Esophagus muscularis mucosa (tissue), 4 donors: ENCODE measurements at regions not wholly inside any gene's neighbourhood (a gene's known extent, or its start where the extent isn't known, plus 50 kb on each side); places are given as distances from the start of the nearest gene placed in this dataset.

ENCODE experiments used
- DNase-seq: peaks from one replicate; pipeline ENCODE4 v3.0.0-alpha.2; 2017; ENCODE audit errors: extremely low spot score
- H3K27ac ChIP-seq, 4 donors: fragments of 200-600 bp; sonication (generic); replicated peaks in 1 of 4; 1 replicate in 3 of 4; 2 replicates in 1 of 4; pipeline ENCODE4 v1.5.1; 2016 to 2019; ENCODE audit warnings: mild to moderate bottlenecking in 1 of 4
- H3K27me3 ChIP-seq, 4 donors: fragments of 200-600 bp; sonication (generic); one replicate each; pipeline versions ENCODE4 v1.5.1 to v1.6.0; 2016 to 2019
- H3K36me3 ChIP-seq, 4 donors: fragments of 200-600 bp; sonication (generic); one replicate each; pipeline ENCODE4 v1.5.1; 2016 to 2019
- H3K4me1 ChIP-seq, 4 donors: fragments of 200-600 bp; sonication (generic); one replicate each; pipeline ENCODE4 v1.5.1; 2016 to 2019
- H3K4me3 ChIP-seq, 4 donors: fragments of 200-600 bp; sonication (generic); 1 replicate in 2 of 4; 2 replicates in 2 of 4; pipeline ENCODE4 v1.5.1; 2016 to 2019; ENCODE audit warnings: mild to moderate bottlenecking in 4 of 4, moderate library complexity in 1 of 4
- H3K9me3 ChIP-seq, 4 donors: fragments of 200-600 bp; sonication (generic); 1 replicate in 3 of 4; 2 replicates in 1 of 4; pipeline ENCODE4 v1.5.1; 2016 to 2019
- CTCF ChIP-seq, 3 experiments: fragments of 200-600 bp in 2 of 3; fragments of 450-650 bp in 1 of 3; sonication (generic) in 2 of 3; IDR thresholded peaks; one replicate each; pipeline ENCODE4 v1.5.1; 2017 to 2019; ENCODE audit warnings: antibody characterized with exemption in 3 of 3, mild to moderate bottlenecking in 2 of 3, moderate library complexity in 1 of 3
- EP300 ChIP-seq: sonication (generic); formaldehyde crosslinking; IDR thresholded peaks from one replicate; pipeline ENCODE4 v1.6.1; 2017; ENCODE audit warnings: antibody characterized with exemption
- POLR2A ChIP-seq: fragments of 450-650 bp; IDR thresholded peaks from one replicate; pipeline ENCODE4 v1.6.1; 2017; ENCODE audit warnings: antibody characterized with exemption, moderate library complexity, mild to moderate bottlenecking, low read depth
- POLR2AphosphoS5 ChIP-seq, 2 donors: sonication (generic); formaldehyde crosslinking; IDR thresholded peaks; one replicate each; pipeline ENCODE4 v1.6.1; 2017; ENCODE audit warnings: antibody characterized with exemption in 2 of 2
- WGBS: methylation state at CpG from one replicate; pipeline ENCODE4 v1.1.5; 2018; 5-methylcytosine and 5-hydroxymethylcytosine counted together
- intact Hi-C: fragments of 100-400 bp; cut with DNase I; formaldehyde crosslinking; loops from one replicate; pipeline ENCODE4 v1.15.1; 2023

- Histone ChIP-seq H3K36me3 (no peaks in the 10 kb centered on the region), H3K27me3 (no peaks in the 10 kb centered on the region), H3K4me1 (no peaks in the 10 kb centered on the region), H3K27ac (no peak overlapping the region), H3K4me3 (no peak overlapping the region), H3K9me3 (no peaks in the 10 kb centered on the region)
- DNase-seq = no peak
- TF ChIP-seq CTCF (IDR thresholded peaks at IDR 0.05) (no peak), EP300 (no peak), POLR2AphosphoS5 (IDR thresholded peaks at IDR 0.05) (no peak), POLR2A (no peak)
- intact Hi-C loops = no loop called here
Measured at GRCh38 chr2:57567245-57567644, 479.4 kb upstream of the VRK2 start.

GRCh38 chr2:57569396-57569795, 477.2 kb upstream of the VRK2 start:
- H3K4me3 ChIP-seq = no peak overlapping the region
- H3K9me3 ChIP-seq = no peaks in the 10 kb centered on the region
- no peaks in the 10 kb centered on the region for H3K27me3 ChIP-seq
- H3K4me1 ChIP-seq = no peaks in the 10 kb centered on the region
- intact Hi-C loops = no loop called here
- no peaks in the 10 kb centered on the region for H3K36me3 ChIP-seq
- no peak overlapping the region for H3K27ac ChIP-seq
- no peak for DNase-seq
- TF ChIP-seq CTCF (IDR thresholded peaks at IDR 0.05) = no peak
- no peak for TF ChIP-seq POLR2AphosphoS5 (IDR thresholded peaks at IDR 0.05)
- TF ChIP-seq POLR2A = no peak
- no peak for TF ChIP-seq EP300

DNA sequence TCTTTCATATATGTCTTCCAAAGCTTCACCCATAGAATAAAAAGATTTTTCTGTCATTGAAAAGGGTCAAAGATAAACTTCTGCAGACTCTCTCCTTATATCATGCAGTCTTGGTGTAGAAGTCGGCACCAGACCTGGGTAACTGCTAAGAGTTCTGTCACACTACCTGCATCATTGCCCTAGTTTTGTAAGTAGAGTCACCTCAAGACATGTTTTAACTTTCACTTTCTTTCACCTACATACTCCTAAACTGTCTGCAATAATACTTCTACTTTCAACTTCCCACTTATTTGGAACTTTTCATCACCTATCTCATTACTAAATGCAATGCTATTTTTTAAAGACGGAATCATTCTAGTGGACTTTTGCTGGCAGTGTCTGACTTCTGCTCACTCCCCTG, 475.6 kb upstream of the VRK2 start:
- Histone ChIP-seq H3K4me3 (no peak overlapping the region), H3K27me3 (no peaks in the 10 kb centered on the region), H3K4me1 (no peaks in the 10 kb centered on the region), H3K9me3 (no peaks in the 10 kb centered on the region), H3K27ac (no peak overlapping the region), H3K36me3 (no peaks in the 10 kb centered on the region)
- intact Hi-C loops = no loop called here
- DNase-seq = no peak
- whole genome bisulfite sequencing = 92% methylated on average over 2 of the region's 2 CpGs
- TF ChIP-seq POLR2A (no peak), EP300 (no peak), POLR2AphosphoS5 (IDR thresholded peaks at IDR 0.05) (no peak), CTCF (IDR thresholded peaks at IDR 0.05) (no peak)

GRCh38 chr2:57575700-57576268, 470.8 kb upstream of the VRK2 start:
- Histone ChIP-seq H3K4me1 (no peaks in the 10 kb centered on the region), H3K27ac (no peak overlapping the region), H3K4me3 (no peak overlapping the region), H3K27me3 (no peaks in the 10 kb centered on the region), H3K36me3 (no peaks in the 10 kb centered on the region), H3K9me3 (no peaks in the 10 kb centered on the region)
- DNase-seq = no peak
- 74% methylated on average over 5 of the region's 5 CpGs for WGBS
- no peak for TF ChIP-seq EP300
- TF ChIP-seq POLR2AphosphoS5 (IDR thresholded peaks at IDR 0.05) = no peak
- TF ChIP-seq POLR2A = no peak
- no peak for TF ChIP-seq CTCF (IDR thresholded peaks at IDR 0.05)
- intact Hi-C loops = no loop called here

DNA sequence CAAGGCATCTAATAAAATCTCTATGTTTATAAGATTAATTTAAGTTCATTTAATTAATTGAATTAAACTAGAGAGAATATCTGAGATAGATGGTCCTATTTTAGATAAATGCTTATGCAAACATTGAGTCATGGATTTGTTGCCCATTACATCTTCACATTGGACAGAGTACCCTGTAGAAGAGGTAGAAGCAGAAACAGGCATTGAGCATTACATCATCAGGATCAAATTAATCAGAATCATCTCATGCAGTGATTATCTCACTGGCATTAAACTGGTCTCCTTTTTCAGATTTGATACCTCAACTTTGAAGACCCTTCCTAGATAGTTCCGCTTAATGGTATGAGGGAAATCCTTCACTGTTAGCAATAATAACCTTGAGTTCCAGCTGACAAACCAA, 469.6 kb upstream of the VRK2 start:
- no peak overlapping the region for H3K4me3 ChIP-seq
- intact Hi-C loops = no loop called here

More for the DNA sequence above, 469.6 kb upstream of the VRK2 start:
- Histone ChIP-seq H3K36me3 (no peaks in the 10 kb centered on the region), H3K27ac (no peak overlapping the region), H3K27me3 (no peaks in the 10 kb centered on the region), H3K4me1 (no peaks in the 10 kb centered on the region), H3K9me3 (no peaks in the 10 kb centered on the region)
- WGBS = 100% methylated on average over 1 of the region's 1 CpG
- DNase-seq = no peak
- TF ChIP-seq POLR2AphosphoS5 (IDR thresholded peaks at IDR 0.05) (no peak), CTCF (IDR thresholded peaks at IDR 0.05) (no peak), POLR2A (no peak), EP300 (no peak)
